ENCODE measurements at regions not wholly inside any gene's neighbourhood (a gene's known extent, or its start where the extent isn't known, plus 50 kb on each side); places are given as distances from the start of the nearest gene placed in this dataset.

DNA sequence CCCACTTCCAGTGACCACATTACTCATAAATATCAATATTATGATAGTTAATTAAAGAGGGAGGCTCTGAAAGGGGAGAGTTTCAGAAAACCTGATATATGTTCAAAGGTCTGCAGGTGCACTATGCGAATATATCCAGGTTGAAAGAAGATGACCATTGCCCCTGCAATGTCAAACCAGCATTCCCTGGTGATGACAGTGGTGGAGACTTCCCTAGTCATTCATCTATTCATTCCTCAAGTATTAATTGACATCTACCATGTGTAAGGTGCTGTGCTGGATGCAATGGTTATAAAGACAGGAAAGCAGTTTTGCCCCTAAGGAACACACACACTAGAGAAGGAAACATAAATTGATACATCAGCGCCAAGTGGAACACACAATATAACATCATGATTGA lies 588.3 kb upstream of the KCNMB2 start:
- no peak overlapping the region for H3K4me3 ChIP-seq (replicated peaks; ENCODE audit: low read depth, low read length)
- no peak for DNase-seq (ENCODE audit: extremely low read depth, low read depth)
- TF ChIP-seq, protein P1, sequence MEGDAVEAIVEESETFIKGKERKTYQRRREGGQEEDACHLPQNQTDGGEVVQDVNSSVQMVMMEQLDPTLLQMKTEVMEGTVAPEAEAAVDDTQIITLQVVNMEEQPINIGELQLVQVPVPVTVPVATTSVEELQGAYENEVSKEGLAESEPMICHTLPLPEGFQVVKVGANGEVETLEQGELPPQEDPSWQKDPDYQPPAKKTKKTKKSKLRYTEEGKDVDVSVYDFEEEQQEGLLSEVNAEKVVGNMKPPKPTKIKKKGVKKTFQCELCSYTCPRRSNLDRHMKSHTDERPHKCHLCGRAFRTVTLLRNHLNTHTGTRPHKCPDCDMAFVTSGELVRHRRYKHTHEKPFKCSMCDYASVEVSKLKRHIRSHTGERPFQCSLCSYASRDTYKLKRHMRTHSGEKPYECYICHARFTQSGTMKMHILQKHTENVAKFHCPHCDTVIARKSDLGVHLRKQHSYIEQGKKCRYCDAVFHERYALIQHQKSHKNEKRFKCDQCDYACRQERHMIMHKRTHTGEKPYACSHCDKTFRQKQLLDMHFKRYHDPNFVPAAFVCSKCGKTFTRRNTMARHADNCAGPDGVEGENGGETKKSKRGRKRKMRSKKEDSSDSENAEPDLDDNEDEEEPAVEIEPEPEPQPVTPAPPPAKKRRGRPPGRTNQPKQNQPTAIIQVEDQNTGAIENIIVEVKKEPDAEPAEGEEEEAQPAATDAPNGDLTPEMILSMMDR (IDR thresholded peaks at IDR 0.05; ENCODE audit: low read depth, low read length, missing control alignments), result no peak

DNA sequence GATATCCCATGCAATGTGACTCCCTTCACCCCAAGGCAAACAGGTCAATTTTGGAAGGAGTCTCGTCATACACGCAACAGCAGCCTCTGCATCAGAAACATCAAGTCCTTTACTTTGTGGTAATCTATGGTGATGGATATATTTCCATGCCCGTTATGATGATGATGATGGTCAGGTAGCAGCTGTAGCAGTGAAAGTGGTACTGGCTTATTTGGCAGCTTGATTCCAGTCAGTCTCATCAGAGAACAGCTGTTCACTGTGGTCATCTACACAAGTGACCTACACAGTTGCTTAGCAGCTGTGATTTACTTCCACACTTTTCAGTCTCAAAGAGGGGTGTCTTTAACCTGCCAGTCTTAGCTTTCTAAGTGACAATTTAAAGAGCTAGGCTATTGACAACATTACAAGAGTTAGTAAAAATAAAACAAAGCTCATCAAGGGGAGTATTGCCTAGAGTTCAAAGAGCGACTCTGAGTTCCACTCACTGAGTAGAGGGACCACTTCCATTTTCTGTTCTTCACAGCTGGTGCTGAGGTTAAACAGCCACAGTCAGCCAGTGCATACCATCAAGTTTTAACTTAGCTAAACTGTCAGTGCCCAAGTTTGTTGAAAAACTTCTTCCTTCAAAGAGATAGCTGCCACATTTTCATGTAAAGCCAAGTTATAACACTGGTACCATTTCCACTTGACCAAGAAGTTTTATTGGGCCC lies 587.4 kb upstream of the KCNMB2 start:
- H3K4me3 ChIP-seq (replicated peaks; ENCODE audit: low read depth, low read length), result no peak overlapping the region
- DNase-seq (ENCODE audit: extremely low read depth, low read depth), result no peak
- TF ChIP-seq, protein P1 (IDR thresholded peaks at IDR 0.05; ENCODE audit: low read depth, low read length, missing control alignments), result no peak

DNA sequence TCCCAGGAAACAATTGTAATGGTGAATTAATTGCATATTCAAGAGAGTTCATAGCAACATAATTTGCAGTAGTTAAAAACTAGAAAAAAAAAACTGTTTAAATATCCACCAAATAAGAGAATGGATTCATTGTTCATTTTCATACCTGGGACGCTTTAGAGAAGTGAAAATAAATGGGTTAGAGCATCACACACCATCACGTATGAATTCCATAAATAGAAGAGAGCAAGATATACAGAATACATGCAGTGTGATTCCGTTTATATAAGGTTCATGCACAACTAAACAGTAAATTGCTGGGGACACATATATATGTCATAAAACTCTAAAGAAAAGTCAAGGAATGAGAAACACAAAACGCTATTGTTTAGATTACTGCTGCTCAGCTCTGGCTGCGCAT lies 577.0 kb upstream of the KCNMB2 start:
- DNase-seq (ENCODE audit: extremely low read depth, low read depth), result no peak
- TF ChIP-seq, protein P1 (IDR thresholded peaks at IDR 0.05; ENCODE audit: low read depth, low read length, missing control alignments), result no peak

DNA sequence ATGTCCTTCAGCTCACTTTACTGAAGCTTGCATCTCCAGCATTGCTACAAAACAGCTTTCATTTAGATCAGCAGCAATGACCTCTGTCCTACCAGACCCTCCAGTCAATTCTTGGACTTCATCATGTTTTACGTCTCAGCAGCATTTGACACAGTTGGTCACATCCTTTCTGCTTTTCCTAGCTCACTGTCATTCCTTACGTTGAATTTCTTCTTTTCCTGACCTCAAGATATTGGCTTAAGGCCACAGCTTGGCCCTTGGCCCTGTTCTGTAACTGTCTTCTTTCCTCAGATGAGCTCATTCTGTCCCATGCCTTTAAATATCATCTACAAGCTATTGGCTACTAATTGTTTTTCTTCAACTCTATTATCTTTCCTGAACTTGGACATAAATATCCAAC lies 576.2 kb upstream of the KCNMB2 start:
- TF ChIP-seq, protein P1 (IDR thresholded peaks at IDR 0.05; ENCODE audit: low read depth, low read length, missing control alignments), result no peak
- DNase-seq (ENCODE audit: extremely low read depth, low read depth), result no peak
- H3K4me3 ChIP-seq (replicated peaks; ENCODE audit: low read depth, low read length), result no peak overlapping the region

More for the DNA sequence above, 577.0 kb upstream of the KCNMB2 start:
- no peak overlapping the region for H3K4me3 ChIP-seq (replicated peaks; ENCODE audit: low read depth, low read length)

DNA sequence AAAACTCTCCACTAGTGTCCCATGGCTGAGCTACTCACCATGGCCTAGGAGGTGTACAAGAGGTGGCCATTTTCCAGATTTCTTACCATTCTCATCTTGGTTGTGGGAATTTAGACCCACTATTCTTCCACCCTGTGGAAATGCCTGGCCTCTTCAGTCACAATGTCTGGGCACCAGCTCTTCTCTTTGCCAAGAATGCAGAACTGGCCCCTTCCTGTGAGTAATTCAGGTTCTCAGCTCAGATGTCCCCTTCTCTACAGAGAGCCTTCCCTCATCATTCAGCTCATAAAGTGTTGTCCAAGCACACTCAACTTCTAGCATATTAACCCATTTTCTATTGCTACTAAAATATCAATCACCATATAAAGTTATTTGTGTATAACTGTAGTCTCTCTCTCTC lies 575.5 kb upstream of the KCNMB2 start:
- DNase-seq (ENCODE audit: extremely low read depth, low read depth), result no peak
- TF ChIP-seq, protein P1 (IDR thresholded peaks at IDR 0.05; ENCODE audit: low read depth, low read length, missing control alignments), result no peak
- H3K4me3 ChIP-seq (replicated peaks; ENCODE audit: low read depth, low read length), result no peak overlapping the region

DNA sequence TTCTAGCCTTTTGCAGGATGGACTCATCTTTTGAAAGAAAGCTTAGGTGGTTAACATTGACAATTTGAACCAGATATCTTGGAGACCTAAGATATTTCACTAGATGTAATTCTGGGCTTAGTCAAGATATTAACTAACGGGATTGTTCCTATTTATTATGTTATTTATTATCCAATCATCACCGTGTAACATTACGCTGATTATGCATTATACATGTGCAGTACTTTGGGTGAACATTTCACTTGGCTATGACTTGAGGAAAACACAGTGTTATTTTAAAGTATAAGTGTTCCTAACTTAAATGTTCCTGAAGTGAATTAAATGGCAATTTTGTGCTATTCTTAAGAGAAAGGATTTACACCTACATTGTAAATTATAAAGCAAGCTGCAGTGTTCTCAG lies 574.5 kb upstream of the KCNMB2 start:
- TF ChIP-seq, protein P1 (IDR thresholded peaks at IDR 0.05; ENCODE audit: low read depth, low read length, missing control alignments), result no peak
- no peak for DNase-seq (ENCODE audit: extremely low read depth, low read depth)
- H3K4me3 ChIP-seq (replicated peaks; ENCODE audit: low read depth, low read length), result no peak overlapping the region

DNA sequence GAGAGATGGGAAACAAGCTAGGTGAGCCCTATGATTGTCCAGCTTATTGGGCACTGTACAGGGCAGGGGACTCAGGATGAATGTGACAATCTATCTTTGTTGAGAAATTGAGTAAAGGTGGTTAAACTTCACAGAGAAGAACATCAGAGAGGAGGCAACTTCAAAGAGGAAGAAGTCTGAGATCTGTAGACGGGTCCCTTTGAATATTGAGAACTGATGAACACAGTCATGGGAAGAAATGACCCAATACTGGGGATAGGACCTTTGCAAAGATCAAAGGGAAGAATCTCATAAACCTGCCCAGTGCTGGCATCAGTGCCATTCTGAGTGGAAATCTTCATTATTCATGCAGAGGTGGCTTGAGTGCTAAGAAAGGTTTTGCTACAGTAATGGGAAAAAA lies 569.7 kb upstream of the KCNMB2 start:
- TF ChIP-seq, protein P1 (IDR thresholded peaks at IDR 0.05; ENCODE audit: low read depth, low read length, missing control alignments), result no peak
- H3K4me3 ChIP-seq (replicated peaks; ENCODE audit: low read depth, low read length), result no peak overlapping the region
- no peak for DNase-seq (ENCODE audit: extremely low read depth, low read depth)

Measured in HFF-Myc (cell line).